ENCODE measurements at regions not wholly inside any gene's neighbourhood (a gene's known extent, or its start where the extent isn't known, plus 50 kb on each side); places are given as distances from the start of the nearest gene placed in this dataset.
"Not testable (repeated sequence)": the region's sequence is repeated elsewhere in the genome, so short reads cannot be mapped to it uniquely, and the experiment has no call there.

GRCh38 chr21:25531538-25532250, 75.6 kb downstream of the MRPL39 start:
- DNase-seq = not testable (repeated sequence)

- no peak for DNase-seq
These were observed 78.8 kb downstream of the MRPL39 start for GRCh38 chr21:25528515-25528914.

- no peak for DNase-seq
These were observed 88.8 kb downstream of the MRPL39 start for GRCh38 chr21:25518491-25518911.

GRCh38 chr21:25515484-25516405, 91.5 kb downstream of the MRPL39 start:
- DNase-seq = no peak

- DNase-seq = no peak
These were observed 93.5 kb downstream of the MRPL39 start for GRCh38 chr21:25513810-25514209.

- no peak for DNase-seq
These were observed 94.9 kb downstream of the MRPL39 start for GRCh38 chr21:25512095-25513081.

- DNase-seq = no peak
These were observed 97.4 kb downstream of the MRPL39 start for GRCh38 chr21:25509862-25510261.

GRCh38 chr21:25508364-25508763, 98.9 kb downstream of the MRPL39 start:
- DNase-seq = no peak

GRCh38 chr21:25507522-25507921, 99.8 kb downstream of the MRPL39 start:
- no peak for DNase-seq

- DNase-seq = no peak
These were observed 100.4 kb downstream of the MRPL39 start for GRCh38 chr21:25506887-25507286.

GRCh38 chr21:25506261-25506660, 101.0 kb downstream of the MRPL39 start:
- no peak for DNase-seq

- no peak for DNase-seq
These were observed 103.3 kb downstream of the MRPL39 start for GRCh38 chr21:25503981-25504380.

- DNase-seq = no peak
These were observed 105.2 kb downstream of the MRPL39 start for GRCh38 chr21:25501996-25502665.

- DNase-seq = no peak
These were observed 105.8 kb downstream of the MRPL39 start for GRCh38 chr21:25501462-25501861.

- no peak for DNase-seq
These were observed 106.7 kb downstream of the MRPL39 start for GRCh38 chr21:25500598-25500997.

- no peak for DNase-seq
These were observed 110.3 kb downstream of the MRPL39 start for GRCh38 chr21:25496825-25497482.

GRCh38 chr21:25494804-25495203, 112.5 kb downstream of the MRPL39 start:
- no peak for DNase-seq

GRCh38 chr21:25493722-25494121, 113.6 kb downstream of the MRPL39 start:
- DNase-seq = no peak

GRCh38 chr21:25491267-25491666, 116.0 kb downstream of the MRPL39 start:
- no peak for DNase-seq

GRCh38 chr21:25490742-25491141, 116.5 kb downstream of the MRPL39 start:
- no peak for DNase-seq

GRCh38 chr21:25489673-25490072, 117.6 kb downstream of the MRPL39 start:
- no peak for DNase-seq

All from SIG-M5 (cell line).